ENCODE measurements at regions not wholly inside any gene's neighbourhood (a gene's known extent, or its start where the extent isn't known, plus 50 kb on each side); places are given as distances from the start of the nearest gene placed in this dataset.

DNA sequence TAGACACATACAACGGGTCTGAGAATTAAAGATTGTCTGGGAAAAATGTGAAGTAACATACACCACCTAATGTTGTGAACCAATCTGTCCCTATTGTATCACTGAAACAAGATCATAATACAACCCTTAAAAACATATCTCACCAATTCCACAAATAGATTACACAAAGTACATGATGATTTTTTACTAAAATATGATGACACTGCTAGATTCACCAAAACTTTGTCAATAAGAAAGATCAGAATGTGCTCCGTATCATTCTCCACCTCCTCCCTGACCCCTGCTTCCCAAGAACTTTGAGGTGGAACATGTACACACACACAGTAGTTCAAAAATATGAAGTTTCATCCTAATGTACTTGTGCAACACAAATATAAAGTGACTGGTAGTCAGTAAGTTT lies 862.0 kb downstream of the PCDH18 start:
- TF ChIP-seq POLR2A (IDR thresholded peaks at IDR 0.05; ENCODE audit: low read depth, low read length) (no peak), TARDBP (IDR thresholded peaks at IDR 0.05; ENCODE audit: borderline replicate concordance) (no peak)
- TF ChIP-seq, protein P1, sequence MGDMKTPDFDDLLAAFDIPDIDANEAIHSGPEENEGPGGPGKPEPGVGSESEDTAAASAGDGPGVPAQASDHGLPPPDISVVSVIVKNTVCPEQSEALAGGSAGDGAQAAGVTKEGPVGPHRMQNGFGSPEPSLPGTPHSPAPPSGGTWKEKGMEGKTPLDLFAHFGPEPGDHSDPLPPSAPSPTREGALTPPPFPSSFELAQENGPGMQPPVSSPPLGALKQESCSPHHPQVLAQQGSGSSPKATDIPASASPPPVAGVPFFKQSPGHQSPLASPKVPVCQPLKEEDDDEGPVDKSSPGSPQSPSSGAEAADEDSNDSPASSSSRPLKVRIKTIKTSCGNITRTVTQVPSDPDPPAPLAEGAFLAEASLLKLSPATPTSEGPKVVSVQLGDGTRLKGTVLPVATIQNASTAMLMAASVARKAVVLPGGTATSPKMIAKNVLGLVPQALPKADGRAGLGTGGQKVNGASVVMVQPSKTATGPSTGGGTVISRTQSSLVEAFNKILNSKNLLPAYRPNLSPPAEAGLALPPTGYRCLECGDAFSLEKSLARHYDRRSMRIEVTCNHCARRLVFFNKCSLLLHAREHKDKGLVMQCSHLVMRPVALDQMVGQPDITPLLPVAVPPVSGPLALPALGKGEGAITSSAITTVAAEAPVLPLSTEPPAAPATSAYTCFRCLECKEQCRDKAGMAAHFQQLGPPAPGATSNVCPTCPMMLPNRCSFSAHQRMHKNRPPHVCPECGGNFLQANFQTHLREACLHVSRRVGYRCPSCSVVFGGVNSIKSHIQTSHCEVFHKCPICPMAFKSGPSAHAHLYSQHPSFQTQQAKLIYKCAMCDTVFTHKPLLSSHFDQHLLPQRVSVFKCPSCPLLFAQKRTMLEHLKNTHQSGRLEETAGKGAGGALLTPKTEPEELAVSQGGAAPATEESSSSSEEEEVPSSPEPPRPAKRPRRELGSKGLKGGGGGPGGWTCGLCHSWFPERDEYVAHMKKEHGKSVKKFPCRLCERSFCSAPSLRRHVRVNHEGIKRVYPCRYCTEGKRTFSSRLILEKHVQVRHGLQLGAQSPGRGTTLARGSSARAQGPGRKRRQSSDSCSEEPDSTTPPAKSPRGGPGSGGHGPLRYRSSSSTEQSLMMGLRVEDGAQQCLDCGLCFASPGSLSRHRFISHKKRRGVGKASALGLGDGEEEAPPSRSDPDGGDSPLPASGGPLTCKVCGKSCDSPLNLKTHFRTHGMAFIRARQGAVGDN (IDR thresholded peaks at IDR 0.05) = no peak
- TF ChIP-seq, protein P2, sequence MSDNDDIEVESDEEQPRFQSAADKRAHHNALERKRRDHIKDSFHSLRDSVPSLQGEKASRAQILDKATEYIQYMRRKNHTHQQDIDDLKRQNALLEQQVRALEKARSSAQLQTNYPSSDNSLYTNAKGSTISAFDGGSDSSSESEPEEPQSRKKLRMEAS (IDR thresholded peaks at IDR 0.05; ENCODE audit: low read depth, low read length) = no peak
